HuH-7 (cell line): ENCODE measurements at regions not wholly inside any gene's neighbourhood (a gene's known extent, or its start where the extent isn't known, plus 50 kb on each side); places are given as distances from the start of the nearest gene placed in this dataset.

Experiments used
- DNase-seq: peaks from one replicate; pipeline ENCODE4 v3.0.0; 2011; ENCODE audit warnings: low spot score

- no peak for DNase-seq
These were observed 228.6 kb downstream of the TTLL7 start for GRCh38 chr1:83770319-83770661.

- no peak for DNase-seq
These were observed 229.2 kb downstream of the TTLL7 start for GRCh38 chr1:83769594-83770318.

- no peak for DNase-seq
These were observed 229.9 kb downstream of the TTLL7 start for GRCh38 chr1:83769072-83769471.

- no peak for DNase-seq
These were observed 232.7 kb downstream of the TTLL7 start for GRCh38 chr1:83766241-83766691.

- no peak for DNase-seq
These were observed 233.8 kb downstream of the TTLL7 start for GRCh38 chr1:83765125-83765524.

DNA sequence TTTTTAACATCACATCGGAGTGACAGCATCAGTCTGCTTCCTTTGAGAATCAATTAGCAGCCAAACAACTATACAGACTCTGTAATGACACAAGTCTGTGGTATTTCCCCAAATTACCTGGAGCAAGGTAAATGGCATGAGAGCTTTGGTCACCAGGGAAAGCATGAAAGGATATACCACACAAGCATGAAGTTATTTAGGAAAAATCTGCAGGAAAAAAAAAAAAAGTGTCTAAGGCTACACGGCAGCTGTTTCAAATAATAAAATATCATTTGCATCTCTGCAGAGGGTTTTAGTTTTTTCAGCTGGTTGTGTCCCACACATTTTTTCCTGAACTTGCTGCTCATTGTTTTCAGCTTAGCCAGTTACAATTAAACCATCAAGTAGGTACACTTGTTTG is 234.7 kb downstream of the TTLL7 start:
- DNase-seq: no peak

DNA sequence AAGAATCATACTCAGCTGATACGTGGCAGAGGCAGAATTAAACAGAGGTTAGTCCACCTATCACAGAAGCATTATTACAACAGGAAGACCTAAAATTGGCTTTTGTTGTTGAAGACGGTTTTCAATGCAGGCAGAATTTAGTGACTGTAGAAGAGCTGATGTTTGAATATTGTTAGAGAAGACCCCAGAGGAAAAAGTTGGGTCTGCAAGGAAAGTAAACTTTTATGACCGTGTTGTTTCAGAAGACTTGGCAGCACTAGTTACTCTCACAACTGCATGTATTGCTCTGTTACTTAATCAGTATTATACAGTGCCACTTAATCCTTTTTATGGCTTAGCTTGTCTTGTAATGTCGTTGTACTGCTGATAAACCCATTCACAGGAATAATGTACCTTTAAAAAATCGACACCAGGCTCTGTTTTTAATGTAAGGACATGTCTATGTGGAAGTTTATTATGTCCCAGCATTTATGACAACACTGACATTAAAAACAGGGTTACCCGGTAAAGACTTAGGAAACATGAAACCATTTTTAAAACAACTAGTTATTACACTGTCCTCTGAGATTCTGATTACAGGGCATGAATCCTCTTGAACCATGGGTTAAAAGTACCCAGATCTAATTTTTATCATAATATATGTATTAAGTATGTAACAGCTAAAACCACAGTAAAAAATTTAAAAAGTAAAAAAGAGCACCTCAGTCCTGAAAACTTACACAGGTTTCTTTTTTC is 235.4 kb downstream of the TTLL7 start:
- DNase-seq: no peak

GRCh38 chr1:83762416-83762815 is 236.5 kb downstream of the TTLL7 start:
- DNase-seq: no peak

DNA sequence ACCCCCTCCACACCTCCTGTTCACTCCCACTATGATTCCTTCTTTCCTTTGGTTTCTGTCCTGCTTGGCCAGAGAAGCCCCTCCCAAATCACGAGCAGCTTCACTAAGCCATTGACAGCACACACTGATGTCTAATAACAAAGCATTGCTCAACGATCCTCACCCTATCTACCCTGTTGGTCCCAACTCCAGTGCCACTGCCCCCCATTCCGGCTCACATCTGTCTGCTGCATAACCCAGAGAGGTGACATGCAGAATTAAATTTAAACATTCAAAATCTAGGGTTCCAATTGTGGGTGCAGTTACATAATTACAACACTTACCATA is 236.9 kb downstream of the TTLL7 start:
- DNase-seq: no peak

GRCh38 chr1:83761167-83762038 is 237.5 kb downstream of the TTLL7 start:
- DNase-seq: no peak

GRCh38 chr1:83760226-83761021 is 238.5 kb downstream of the TTLL7 start:
- no peak for DNase-seq

DNA sequence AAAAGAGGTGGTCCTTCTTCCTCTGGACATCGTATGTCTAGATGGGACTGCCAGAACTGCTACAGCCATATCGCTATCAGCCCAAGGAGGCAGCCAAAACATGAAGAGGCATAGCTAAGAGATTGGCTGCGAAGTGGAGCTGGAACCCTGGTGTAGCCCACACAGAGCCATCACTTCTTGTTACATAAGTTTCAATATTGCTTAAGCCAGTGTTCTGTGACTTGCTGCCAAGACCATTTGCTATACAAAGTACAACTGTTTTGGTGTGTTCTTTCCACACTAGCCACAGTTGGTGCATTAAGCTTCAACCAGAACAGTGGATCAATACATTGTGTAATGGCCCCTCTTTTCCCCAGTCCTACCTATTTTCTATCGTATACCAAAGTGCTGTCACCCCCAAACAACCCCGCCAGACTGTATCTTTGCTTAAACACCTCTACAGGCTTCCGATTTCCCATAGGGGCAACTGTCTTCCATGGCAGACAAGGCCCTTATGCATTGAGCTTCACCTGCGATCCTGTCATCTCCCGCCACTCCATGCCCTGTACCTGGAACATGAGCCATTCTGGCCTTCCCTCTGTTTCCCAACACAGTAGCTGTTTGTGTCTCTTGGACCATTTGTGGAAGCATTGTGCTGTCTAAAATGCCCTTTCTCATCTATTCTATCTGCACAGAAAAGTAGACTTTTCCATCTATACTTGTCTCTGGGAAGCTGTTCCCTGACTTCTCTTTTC is 241.8 kb downstream of the TTLL7 start:
- no peak for DNase-seq

DNA sequence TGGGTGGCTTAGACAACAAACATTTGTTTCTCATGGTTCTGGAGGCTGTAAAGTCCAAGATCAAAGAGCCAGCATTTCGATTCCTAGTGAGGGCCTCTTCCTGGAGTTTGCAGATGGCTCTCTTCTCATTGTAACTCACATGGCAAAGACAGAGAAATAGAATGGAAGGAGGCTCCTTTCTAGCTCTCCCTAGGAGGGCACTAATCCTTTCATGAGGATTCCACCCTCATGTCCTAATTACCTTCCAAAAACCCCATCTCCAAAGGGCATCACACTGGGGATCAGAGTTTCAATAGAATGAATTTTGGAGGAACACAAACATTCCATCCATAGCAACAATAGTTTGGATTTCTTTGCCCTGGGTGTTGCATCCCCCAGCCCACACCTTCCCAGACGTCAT is 247.3 kb downstream of the TTLL7 start:
- DNase-seq: no peak

DNA sequence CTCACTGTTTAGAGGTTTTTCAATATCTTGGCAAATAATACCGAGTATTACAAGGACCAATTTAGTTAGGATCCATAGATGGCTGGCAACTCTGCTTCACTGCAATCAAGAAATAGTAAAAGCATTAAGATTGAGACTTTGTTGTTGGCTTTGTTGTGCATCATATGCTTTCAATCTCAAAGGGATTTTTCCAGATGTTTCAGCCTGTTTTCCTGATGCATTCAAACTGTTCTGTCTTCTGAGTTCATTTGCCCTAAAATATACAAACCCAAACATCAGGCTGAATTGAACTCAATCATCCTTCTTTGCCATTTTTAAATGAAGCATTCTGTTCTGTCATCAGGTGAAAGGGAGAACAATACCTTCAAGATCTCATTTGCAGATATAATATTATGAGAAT is 248.7 kb downstream of the TTLL7 start:
- DNase-seq: no peak

DNA sequence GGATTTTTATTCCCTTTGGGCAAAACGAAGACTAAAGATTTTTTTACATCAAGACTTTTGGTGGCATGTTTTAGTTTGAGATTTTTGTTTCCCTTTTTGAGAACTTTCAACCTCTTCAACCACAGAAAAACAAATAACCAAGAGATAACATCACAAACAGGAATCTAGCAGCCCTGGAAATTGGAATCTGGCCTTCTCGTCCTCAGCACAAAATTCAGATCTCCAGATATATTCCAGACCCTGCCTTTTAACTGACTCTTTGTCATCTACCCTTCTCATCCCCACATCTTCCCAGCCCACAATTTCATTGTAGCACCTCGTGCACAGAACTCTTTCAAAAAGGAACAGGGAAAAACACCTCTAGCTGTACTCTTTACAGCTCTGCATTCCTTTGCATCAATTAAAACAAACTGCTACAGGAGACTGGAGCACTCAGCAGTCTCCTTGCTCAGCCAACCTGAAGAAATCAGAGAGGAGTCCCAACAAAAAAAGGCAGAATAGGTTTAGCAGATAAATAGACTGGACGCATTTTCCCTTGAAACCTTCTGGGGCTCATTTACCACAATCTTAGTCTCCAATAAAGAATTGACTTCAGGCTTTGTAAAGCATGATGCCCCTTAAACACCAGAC is 251.0 kb downstream of the TTLL7 start:
- DNase-seq: no peak

DNA sequence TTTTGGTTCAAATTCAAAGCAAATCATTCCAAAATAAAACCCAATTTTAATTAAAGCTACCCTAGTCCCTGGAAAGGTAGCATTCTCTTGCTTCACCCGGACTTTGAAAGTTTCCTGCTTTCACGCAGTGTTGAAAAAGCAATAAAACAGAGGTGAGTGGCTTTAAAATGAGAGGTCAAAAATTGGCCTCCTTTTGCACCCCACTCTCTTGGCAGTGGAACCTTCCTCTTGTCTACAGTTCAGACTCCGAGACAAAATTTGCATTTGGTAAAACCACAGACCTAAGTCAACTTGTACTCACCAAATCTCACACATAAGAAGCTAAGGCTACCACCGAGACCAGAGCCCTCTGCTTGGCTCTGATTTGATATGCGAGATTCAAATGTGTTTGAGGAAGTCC is 252.7 kb downstream of the TTLL7 start:
- no peak for DNase-seq

DNA sequence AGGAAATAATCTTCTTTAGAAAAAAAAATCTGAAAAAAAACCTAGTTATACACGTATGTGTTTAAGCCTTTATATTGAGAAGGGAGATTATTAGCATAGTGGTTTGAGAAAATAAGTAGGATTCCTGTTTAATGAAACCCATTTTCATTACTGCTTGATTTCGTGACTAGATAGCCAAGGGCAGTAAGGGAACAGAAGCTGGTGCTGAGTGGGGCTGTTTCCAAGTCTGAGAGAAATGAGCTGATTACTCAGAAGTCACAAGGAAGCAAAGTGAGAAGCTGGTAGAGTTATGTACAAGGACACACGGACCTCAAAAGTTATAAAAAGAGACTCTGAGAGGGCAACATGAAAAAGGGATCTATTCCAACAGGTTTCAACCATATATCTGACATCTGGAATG is 256.5 kb downstream of the TTLL7 start:
- DNase-seq: no peak

GRCh38 chr1:83741770-83742169 is 257.2 kb downstream of the TTLL7 start:
- DNase-seq: no peak

GRCh38 chr1:83741348-83741747 is 257.6 kb downstream of the TTLL7 start:
- DNase-seq: no peak

DNA sequence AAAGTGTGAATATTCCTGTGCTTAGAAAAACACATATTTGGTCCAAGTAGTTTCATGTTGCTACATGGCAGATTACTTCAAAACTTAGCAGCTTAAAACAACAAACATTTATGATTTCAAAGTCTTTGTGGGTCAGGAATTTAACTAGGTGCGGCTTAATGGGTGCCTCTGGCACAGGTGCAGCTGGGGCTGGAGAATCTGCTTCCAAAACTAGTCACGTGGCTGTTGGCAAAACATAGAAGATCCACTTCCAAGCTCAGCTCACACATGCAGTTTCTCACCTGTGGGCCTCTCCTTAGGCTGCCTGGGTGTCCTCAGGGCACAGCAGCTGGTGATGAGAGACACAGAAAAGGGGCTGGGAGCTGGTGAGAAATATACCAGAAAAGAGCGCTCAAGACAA is 263.4 kb downstream of the TTLL7 start:
- DNase-seq: no peak

- DNase-seq: no peak
These were observed 264.5 kb downstream of the TTLL7 start for GRCh38 chr1:83734420-83734819.
